AG09309 (cell line): ENCODE measurements at regions not wholly inside any gene's neighbourhood (a gene's known extent, or its start where the extent isn't known, plus 50 kb on each side); places are given as distances from the start of the nearest gene placed in this dataset.

Source experiments
- DNase-seq: peaks from one replicate; pipeline ENCODE4 v3.0.0-alpha.2; 2010; ENCODE audit warnings: low read depth
- H3K4me3 ChIP-seq: 2 replicates; pipeline ENCODE4 v1.5.1; 2011; ENCODE audit warnings: mild to moderate bottlenecking, low read depth, low read length, moderate library complexity; ENCODE audit not compliant: control insufficient read depth
- CTCF ChIP-seq: IDR thresholded peaks from 2 replicates; pipeline ENCODE4 v1.5.1; 2011; ENCODE audit warnings: mild to moderate bottlenecking, low read depth, low read length, inconsistent platforms; ENCODE audit not compliant: insufficient read depth, control insufficient read depth; ENCODE audit errors: missing control alignments

- no peak for DNase-seq
- no peak overlapping the region for H3K4me3 ChIP-seq
- TF ChIP-seq CTCF, result peak; percentile 18
These were observed 610.4 kb upstream of the IMPG1 start for GRCh38 chr6:76682842-76683241.

- no peak for TF ChIP-seq CTCF
- DNase-seq, result no peak
- no peak overlapping the region for H3K4me3 ChIP-seq
These were observed 609.3 kb upstream of the IMPG1 start for GRCh38 chr6:76681781-76682180.

- no peak for TF ChIP-seq CTCF
- DNase-seq, result no peak
These were observed 604.6 kb upstream of the IMPG1 start for GRCh38 chr6:76677017-76677416.

GRCh38 chr6:76671751-76672150 lies 599.3 kb upstream of the IMPG1 start:
- no peak for DNase-seq
- no peak for TF ChIP-seq CTCF
- H3K4me3 ChIP-seq, result no peak overlapping the region

More at GRCh38 chr6:76677017-76677416, 604.6 kb upstream of the IMPG1 start:
- H3K4me3 ChIP-seq, result no peak overlapping the region

GRCh38 chr6:76644231-76644630 lies 571.8 kb upstream of the IMPG1 start:
- TF ChIP-seq CTCF, result no peak
- no peak for DNase-seq
- H3K4me3 ChIP-seq, result no peak overlapping the region

- TF ChIP-seq CTCF, result no peak
- no peak overlapping the region for H3K4me3 ChIP-seq
- DNase-seq, result no peak
These were observed 567.5 kb upstream of the IMPG1 start for GRCh38 chr6:76639941-76640340.

- no peak overlapping the region for H3K4me3 ChIP-seq
- DNase-seq, result no peak
- TF ChIP-seq CTCF, result no peak
These were observed 562.2 kb upstream of the IMPG1 start for GRCh38 chr6:76634695-76635094.
